ENCODE measurements at regions not wholly inside any gene's neighbourhood (a gene's known extent, or its start where the extent isn't known, plus 50 kb on each side); places are given as distances from the start of the nearest gene placed in this dataset.

DNA sequence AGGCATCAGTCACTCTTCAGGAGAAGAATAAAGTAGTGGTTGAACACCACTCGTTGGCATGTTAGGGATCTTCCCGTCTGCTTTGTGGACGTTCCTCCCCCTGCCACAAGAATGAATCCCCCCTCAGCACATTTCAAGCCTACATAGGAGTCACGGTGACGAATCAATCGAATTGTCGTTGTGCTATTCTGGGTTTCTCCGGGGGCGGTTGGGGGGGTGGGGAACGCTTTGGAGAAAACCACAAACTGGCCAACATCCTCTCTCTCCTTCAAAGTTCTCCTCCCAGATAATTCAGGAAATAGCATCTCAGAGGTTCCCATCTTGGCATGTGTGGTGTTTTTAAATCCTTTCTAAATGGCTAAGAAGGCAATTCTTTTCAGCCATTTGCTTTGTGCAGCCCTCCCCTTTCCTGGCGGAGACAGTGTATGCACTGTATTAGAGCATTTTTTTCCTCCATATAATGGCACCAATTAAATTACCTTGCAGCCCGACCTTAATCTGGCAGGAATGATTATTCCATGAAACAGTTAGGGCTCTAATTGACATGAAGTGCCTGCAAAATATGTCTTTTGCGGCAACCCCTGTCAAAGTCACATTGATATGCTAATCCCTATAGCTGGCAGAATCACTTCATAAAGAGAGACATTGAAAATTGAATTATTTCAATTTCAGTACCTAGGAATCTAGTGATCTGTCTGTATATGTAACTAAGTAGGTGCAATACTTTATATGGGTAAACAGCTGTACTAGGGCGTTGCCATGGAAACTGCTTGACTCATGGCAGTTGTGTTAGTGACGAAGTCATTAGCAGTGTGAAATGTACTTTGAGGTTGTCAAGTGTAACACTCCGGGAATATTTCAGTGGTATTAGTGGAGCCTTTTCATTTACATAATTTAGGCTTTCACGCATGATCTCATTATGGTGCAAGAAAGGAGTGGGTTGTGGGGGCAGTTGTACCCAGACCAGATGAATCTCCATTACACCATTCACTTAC is 323.4 kb upstream of the SLC14A2 start:
- H3K9me2 ChIP-seq (ENCODE audit: insufficient read depth): no peaks in the 10 kb centered on the region
- H3F3A ChIP-seq (replicated peaks; ENCODE audit: low read depth): no peaks in the 10 kb centered on the region
- no peaks in the 10 kb centered on the region for H3K36me3 Mint-ChIP-seq (ENCODE audit: low read depth)
- no peak overlapping the region for H3K4me3 Mint-ChIP-seq
- peak overlapping the region; percentile 69; the same call in 1 of the 2 replicates for H2AFZ ChIP-seq
- no peaks in the 10 kb centered on the region for H3K79me2 ChIP-seq (replicated peaks; ENCODE audit: insufficient read depth)
- no peaks in the 10 kb centered on the region for H3K27me3 ChIP-seq (ENCODE audit: insufficient read depth)
- H3K4me1 ChIP-seq (ENCODE audit: insufficient read depth): no peaks in the 10 kb centered on the region
- no peaks in the 10 kb centered on the region for H3K9me3 Mint-ChIP-seq
- H3K27ac Mint-ChIP-seq: no peak overlapping the region
- H4K20me1 ChIP-seq (replicated peaks; ENCODE audit: insufficient read depth): no peaks in the 10 kb centered on the region
- ATAC-seq (no peak), DNase-seq (ENCODE audit: low spot score) (peak; percentile 28)
- no peak overlapping the region for H3K4me3 ChIP-seq
- no peak overlapping the region for H3K4me2 ChIP-seq
- H3K36me3 ChIP-seq (ENCODE audit: insufficient read depth): no peaks in the 10 kb centered on the region
- H3K4me1 Mint-ChIP-seq: no peaks in the 10 kb centered on the region
- TF ChIP-seq ZNF114 (CRISPR knock-in tag; IDR thresholded peaks at IDR 0.05) (no peak), EZH2phosphoT487 (IDR thresholded peaks at IDR 0.05; ENCODE audit: unreplicated experiment) (no peak), ZNF331 (CRISPR knock-in tag; IDR thresholded peaks at IDR 0.05; ENCODE audit: low read depth) (no peak), NANOG (IDR thresholded peaks at IDR 0.05; ENCODE audit: borderline replicate concordance) (no peak), EZH2 (IDR thresholded peaks at IDR 0.05; ENCODE audit: low read depth, unreplicated experiment) (no peak), STAT1 (IDR thresholded peaks at IDR 0.05; ENCODE audit: unreplicated experiment) (no peak), POLR2AphosphoS5 (IDR thresholded peaks at IDR 0.05; ENCODE audit: low read depth) (no peak), JUNB (IDR thresholded peaks at IDR 0.05; ENCODE audit: unreplicated experiment) (no peak), CREB1 (CRISPR knock-in tag; IDR thresholded peaks at IDR 0.05; ENCODE audit: low read depth) (no peak)
- TF ChIP-seq, protein P1, sequence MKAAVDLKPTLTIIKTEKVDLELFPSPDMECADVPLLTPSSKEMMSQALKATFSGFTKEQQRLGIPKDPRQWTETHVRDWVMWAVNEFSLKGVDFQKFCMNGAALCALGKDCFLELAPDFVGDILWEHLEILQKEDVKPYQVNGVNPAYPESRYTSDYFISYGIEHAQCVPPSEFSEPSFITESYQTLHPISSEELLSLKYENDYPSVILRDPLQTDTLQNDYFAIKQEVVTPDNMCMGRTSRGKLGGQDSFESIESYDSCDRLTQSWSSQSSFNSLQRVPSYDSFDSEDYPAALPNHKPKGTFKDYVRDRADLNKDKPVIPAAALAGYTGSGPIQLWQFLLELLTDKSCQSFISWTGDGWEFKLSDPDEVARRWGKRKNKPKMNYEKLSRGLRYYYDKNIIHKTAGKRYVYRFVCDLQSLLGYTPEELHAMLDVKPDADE (IDR thresholded peaks at IDR 0.05): no peak
- TF ChIP-seq, protein P2, sequence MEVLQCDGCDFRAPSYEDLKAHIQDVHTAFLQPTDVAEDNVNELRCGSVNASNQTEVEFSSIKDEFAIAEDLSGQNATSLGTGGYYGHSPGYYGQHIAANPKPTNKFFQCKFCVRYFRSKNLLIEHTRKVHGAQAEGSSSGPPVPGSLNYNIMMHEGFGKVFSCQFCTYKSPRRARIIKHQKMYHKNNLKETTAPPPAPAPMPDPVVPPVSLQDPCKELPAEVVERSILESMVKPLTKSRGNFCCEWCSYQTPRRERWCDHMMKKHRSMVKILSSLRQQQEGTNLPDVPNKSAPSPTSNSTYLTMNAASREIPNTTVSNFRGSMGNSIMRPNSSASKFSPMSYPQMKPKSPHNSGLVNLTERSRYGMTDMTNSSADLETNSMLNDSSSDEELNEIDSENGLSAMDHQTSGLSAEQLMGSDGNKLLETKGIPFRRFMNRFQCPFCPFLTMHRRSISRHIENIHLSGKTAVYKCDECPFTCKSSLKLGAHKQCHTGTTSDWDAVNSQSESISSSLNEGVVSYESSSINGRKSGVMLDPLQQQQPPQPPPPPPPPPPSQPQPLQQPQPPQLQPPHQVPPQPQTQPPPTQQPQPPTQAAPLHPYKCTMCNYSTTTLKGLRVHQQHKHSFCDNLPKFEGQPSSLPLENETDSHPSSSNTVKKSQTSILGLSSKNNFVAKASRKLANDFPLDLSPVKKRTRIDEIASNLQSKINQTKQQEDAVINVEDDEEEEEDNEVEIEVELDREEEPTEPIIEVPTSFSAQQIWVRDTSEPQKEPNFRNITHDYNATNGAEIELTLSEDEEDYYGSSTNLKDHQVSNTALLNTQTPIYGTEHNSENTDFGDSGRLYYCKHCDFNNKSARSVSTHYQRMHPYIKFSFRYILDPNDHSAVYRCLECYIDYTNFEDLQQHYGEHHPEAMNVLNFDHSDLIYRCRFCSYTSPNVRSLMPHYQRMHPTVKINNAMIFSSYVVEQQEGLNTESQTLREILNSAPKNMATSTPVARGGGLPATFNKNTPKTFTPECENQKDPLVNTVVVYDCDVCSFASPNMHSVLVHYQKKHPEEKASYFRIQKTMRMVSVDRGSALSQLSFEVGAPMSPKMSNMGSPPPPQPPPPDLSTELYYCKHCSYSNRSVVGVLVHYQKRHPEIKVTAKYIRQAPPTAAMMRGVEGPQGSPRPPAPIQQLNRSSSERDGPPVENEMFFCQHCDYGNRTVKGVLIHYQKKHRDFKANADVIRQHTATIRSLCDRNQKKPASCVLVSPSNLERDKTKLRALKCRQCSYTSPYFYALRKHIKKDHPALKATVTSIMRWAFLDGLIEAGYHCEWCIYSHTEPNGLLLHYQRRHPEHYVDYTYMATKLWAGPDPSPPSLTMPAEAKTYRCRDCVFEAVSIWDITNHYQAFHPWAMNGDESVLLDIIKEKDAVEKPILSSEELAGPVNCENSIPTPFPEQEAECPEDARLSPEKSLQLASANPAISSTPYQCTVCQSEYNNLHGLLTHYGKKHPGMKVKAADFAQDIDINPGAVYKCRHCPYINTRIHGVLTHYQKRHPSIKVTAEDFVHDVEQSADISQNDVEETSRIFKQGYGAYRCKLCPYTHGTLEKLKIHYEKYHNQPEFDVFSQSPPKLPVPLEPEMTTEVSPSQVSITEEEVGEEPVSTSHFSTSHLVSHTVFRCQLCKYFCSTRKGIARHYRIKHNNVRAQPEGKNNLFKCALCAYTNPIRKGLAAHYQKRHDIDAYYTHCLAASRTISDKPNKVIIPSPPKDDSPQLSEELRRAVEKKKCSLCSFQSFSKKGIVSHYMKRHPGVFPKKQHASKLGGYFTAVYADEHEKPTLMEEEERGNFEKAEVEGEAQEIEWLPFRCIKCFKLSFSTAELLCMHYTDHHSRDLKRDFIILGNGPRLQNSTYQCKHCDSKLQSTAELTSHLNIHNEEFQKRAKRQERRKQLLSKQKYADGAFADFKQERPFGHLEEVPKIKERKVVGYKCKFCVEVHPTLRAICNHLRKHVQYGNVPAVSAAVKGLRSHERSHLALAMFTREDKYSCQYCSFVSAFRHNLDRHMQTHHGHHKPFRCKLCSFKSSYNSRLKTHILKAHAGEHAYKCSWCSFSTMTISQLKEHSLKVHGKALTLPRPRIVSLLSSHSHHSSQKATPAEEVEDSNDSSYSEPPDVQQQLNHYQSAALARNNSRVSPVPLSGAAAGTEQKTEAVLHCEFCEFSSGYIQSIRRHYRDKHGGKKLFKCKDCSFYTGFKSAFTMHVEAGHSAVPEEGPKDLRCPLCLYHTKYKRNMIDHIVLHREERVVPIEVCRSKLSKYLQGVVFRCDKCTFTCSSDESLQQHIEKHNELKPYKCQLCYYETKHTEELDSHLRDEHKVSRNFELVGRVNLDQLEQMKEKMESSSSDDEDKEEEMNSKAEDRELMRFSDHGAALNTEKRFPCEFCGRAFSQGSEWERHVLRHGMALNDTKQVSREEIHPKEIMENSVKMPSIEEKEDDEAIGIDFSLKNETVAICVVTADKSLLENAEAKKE (CRISPR knock-in tag; IDR thresholded peaks at IDR 0.05): no peak
- TF ChIP-seq, protein P3, sequence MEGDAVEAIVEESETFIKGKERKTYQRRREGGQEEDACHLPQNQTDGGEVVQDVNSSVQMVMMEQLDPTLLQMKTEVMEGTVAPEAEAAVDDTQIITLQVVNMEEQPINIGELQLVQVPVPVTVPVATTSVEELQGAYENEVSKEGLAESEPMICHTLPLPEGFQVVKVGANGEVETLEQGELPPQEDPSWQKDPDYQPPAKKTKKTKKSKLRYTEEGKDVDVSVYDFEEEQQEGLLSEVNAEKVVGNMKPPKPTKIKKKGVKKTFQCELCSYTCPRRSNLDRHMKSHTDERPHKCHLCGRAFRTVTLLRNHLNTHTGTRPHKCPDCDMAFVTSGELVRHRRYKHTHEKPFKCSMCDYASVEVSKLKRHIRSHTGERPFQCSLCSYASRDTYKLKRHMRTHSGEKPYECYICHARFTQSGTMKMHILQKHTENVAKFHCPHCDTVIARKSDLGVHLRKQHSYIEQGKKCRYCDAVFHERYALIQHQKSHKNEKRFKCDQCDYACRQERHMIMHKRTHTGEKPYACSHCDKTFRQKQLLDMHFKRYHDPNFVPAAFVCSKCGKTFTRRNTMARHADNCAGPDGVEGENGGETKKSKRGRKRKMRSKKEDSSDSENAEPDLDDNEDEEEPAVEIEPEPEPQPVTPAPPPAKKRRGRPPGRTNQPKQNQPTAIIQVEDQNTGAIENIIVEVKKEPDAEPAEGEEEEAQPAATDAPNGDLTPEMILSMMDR (conservative IDR thresholded peaks at IDR 0.05; ENCODE audit: low read depth in 2 of 2): no peak
- TF ChIP-seq, protein P4, sequence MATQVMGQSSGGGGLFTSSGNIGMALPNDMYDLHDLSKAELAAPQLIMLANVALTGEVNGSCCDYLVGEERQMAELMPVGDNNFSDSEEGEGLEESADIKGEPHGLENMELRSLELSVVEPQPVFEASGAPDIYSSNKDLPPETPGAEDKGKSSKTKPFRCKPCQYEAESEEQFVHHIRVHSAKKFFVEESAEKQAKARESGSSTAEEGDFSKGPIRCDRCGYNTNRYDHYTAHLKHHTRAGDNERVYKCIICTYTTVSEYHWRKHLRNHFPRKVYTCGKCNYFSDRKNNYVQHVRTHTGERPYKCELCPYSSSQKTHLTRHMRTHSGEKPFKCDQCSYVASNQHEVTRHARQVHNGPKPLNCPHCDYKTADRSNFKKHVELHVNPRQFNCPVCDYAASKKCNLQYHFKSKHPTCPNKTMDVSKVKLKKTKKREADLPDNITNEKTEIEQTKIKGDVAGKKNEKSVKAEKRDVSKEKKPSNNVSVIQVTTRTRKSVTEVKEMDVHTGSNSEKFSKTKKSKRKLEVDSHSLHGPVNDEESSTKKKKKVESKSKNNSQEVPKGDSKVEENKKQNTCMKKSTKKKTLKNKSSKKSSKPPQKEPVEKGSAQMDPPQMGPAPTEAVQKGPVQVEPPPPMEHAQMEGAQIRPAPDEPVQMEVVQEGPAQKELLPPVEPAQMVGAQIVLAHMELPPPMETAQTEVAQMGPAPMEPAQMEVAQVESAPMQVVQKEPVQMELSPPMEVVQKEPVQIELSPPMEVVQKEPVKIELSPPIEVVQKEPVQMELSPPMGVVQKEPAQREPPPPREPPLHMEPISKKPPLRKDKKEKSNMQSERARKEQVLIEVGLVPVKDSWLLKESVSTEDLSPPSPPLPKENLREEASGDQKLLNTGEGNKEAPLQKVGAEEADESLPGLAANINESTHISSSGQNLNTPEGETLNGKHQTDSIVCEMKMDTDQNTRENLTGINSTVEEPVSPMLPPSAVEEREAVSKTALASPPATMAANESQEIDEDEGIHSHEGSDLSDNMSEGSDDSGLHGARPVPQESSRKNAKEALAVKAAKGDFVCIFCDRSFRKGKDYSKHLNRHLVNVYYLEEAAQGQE (IDR thresholded peaks at IDR 0.05; ENCODE audit: unreplicated experiment): no peak
- no peak overlapping the region for H3K27ac ChIP-seq (ENCODE audit: low read depth)
- H3K27me3 Mint-ChIP-seq (ENCODE audit: insufficient read depth, low read depth, poor library complexity): peaks cover 2% of the 10 kb centered on the region
